Sigmoid colon (tissue), 6 donors: ENCODE measurements at regions not wholly inside any gene's neighbourhood (a gene's known extent, or its start where the extent isn't known, plus 50 kb on each side); places are given as distances from the start of the nearest gene placed in this dataset.

Experiments
- DNase-seq: peaks from one replicate; pipeline ENCODE4 v3.0.0-alpha.2; 2019
- H3K27ac ChIP-seq, 4 donors: fragments of 200-600 bp; sonication (generic); one replicate each; pipeline ENCODE4 v1.5.1; 2016 to 2019; ENCODE audit warnings: mild to moderate bottlenecking in 1 of 4
- H3K27me3 ChIP-seq, 3 donors: fragments of 200-600 bp; sonication (generic); one replicate each; pipeline ENCODE4 v1.5.1; 2019; ENCODE audit warnings: mild to moderate bottlenecking in 1 of 3
- H3K36me3 ChIP-seq, 4 donors: fragments of 200-600 bp; sonication (generic); one replicate each; pipeline ENCODE4 v1.5.1; 2016 to 2019
- H3K4me1 ChIP-seq, 4 donors: fragments of 200-600 bp; sonication (generic); one replicate each; pipeline ENCODE4 v1.5.1; 2017 to 2019
- H3K4me3 ChIP-seq, 4 donors: fragments of 200-600 bp; sonication (generic); one replicate each; pipeline ENCODE4 v1.5.1; 2017 to 2019; ENCODE audit warnings: mild to moderate bottlenecking in 2 of 4, moderate library complexity in 1 of 4
- H3K9me3 ChIP-seq, 4 donors: fragments of 200-600 bp in 3 of 4; sonication (generic) in 3 of 4; one replicate each; pipeline versions ENCODE4 v1.5.1 to v1.6.1; 2013 to 2019
- EP300 ChIP-seq, 4 donors: sonication (generic); formaldehyde crosslinking; IDR thresholded peaks; one replicate each; pipeline ENCODE4 v1.6.1; 2017; ENCODE audit warnings: antibody characterized with exemption in 4 of 4
- POLR2A ChIP-seq, 2 donors: fragments of 450-650 bp; IDR thresholded peaks; one replicate each; pipeline ENCODE4 v1.6.1; 2016; ENCODE audit warnings: antibody characterized with exemption in 2 of 2, mild to moderate bottlenecking in 2 of 2, moderate library complexity in 2 of 2
- POLR2AphosphoS5 ChIP-seq, 4 donors: sonication (generic); formaldehyde crosslinking; IDR thresholded peaks; one replicate each; pipeline ENCODE4 v1.6.1; 2017; ENCODE audit warnings: antibody characterized with exemption in 4 of 4
- WGBS, 2 donors: extraction: QIAGEN DNeasy Blood & Tissue Kit; methylation state at CpG; one replicate each; pipeline ENCODE4 v1.1.7; 2013; 5-methylcytosine and 5-hydroxymethylcytosine counted together
- intact Hi-C: fragments of 100-400 bp; cut with DNase I; formaldehyde crosslinking; loops from one replicate; pipeline ENCODE4 v1.15.1; 2023
- TF ChIP-seq, protein P1 (sequence below), 4 experiments: fragments of 450-650 bp in 3 of 4; fragments of 200-600 bp in 1 of 4; IDR thresholded peaks; one replicate each; pipeline ENCODE4 v1.5.1; 2016 to 2019; ENCODE audit warnings: antibody characterized with exemption in 4 of 4, mild to moderate bottlenecking in 3 of 4, moderate library complexity in 2 of 4
- donor health status: healthy with polysubstance abuse.
- donor health status: healthy.

DNA sequence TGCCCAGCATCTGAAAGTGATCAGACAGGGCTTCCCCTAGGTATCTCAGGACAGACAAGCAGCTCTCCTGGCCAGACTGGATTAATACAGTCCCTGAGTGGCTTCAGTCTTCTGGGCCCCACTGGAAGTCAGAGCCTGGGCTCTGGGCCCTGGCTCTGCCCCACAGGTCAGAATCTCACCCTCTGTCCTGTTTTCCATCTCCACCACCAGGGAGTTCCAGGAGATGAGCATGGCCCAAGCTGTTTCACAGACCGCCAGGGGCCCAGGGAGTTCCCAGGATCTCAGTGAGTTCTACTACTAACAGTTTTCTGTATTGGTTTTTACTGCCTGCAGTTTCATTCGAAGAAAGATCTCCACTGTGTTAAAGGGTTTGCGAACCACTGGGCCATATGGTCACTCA, 131.5 kb downstream of the MEX3B start:
- peaks cover 0 to 56% (median 48%) of the 10 kb centered on the region in 4 donors for H3K4me1 ChIP-seq
- no peak for DNase-seq
- intact Hi-C loops = no loop called here
- no peaks in the 10 kb centered on the region for H3K36me3 ChIP-seq
- WGBS, 2 donors = 86 to 87% methylated on average over 3 of the region's 3 CpGs
- peak overlapping the region in 3 of 4 donors; percentile 13 to 22 (median 22) for H3K27ac ChIP-seq
- H3K9me3 ChIP-seq = peaks cover 0 to 2% (median 0%) of the 10 kb centered on the region in 4 donors
- H3K27me3 ChIP-seq = no peaks in the 10 kb centered on the region
- no peak for TF ChIP-seq POLR2A (IDR thresholded peaks at IDR 0.05)
- TF ChIP-seq EP300 (IDR thresholded peaks at IDR 0.05) = no peak
- TF ChIP-seq, protein P1, sequence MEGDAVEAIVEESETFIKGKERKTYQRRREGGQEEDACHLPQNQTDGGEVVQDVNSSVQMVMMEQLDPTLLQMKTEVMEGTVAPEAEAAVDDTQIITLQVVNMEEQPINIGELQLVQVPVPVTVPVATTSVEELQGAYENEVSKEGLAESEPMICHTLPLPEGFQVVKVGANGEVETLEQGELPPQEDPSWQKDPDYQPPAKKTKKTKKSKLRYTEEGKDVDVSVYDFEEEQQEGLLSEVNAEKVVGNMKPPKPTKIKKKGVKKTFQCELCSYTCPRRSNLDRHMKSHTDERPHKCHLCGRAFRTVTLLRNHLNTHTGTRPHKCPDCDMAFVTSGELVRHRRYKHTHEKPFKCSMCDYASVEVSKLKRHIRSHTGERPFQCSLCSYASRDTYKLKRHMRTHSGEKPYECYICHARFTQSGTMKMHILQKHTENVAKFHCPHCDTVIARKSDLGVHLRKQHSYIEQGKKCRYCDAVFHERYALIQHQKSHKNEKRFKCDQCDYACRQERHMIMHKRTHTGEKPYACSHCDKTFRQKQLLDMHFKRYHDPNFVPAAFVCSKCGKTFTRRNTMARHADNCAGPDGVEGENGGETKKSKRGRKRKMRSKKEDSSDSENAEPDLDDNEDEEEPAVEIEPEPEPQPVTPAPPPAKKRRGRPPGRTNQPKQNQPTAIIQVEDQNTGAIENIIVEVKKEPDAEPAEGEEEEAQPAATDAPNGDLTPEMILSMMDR (IDR thresholded peaks at IDR 0.05) = no peak
- TF ChIP-seq POLR2AphosphoS5 (IDR thresholded peaks at IDR 0.05) = no peak
- no peak overlapping the region for H3K4me3 ChIP-seq

DNA sequence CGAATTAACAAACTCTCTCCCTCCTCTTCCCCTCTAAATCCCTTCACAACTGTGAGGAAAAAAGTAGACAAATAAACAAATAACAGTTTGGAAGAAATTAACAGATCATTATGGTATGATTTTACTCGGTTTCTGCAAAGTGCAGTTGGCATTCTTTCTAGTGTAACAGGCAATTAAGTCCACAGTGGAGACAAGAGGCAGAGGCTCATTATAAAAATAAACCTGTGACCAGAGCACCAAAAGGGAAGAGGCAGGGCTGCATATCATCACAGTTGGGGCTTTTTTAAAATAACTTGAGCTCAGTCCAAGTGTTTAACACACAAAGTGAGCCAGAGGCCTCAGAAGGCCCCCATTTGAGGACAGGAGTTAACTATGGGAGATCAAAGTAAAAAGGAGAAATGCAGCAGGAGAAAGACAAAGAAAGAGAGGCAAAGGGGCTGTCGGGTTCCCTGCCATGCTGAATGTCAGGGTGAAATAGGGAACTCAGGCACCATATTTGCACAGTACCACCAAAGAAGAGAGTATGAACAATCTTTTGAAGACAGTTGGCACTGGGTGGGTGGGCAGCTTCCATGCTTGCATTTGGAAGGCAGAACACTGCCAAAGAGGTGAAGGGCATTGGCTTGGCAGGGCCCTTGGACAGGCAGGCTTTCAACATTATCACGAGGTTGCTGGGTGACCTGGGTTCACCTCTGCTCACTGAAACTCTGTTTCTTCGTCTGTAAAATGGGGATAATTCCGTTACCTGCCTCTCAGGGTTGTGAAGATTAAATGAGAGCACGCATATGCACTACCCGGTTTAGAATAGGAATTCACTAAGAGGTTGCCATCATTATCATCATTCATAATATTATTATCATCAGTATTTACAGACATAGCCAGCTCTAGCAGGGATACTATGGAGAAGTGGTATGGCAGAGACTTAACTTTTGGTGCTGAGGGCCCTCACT, 134.5 kb downstream of the MEX3B start:
- no peak for DNase-seq
- H3K27me3 ChIP-seq = no peaks in the 10 kb centered on the region
- intact Hi-C loops = no loop called here
- peak overlapping the region; percentile 49 to 82 (median 67) for H3K27ac ChIP-seq
- 65 to 73% methylated on average over 8 of the region's 8 CpGs for WGBS, 2 donors
- no peaks in the 10 kb centered on the region for H3K9me3 ChIP-seq
- H3K4me1 ChIP-seq = peaks cover 2 to 72% (median 58%) of the 10 kb centered on the region in 4 donors
- H3K36me3 ChIP-seq = no peaks in the 10 kb centered on the region
- no peak for TF ChIP-seq POLR2A (IDR thresholded peaks at IDR 0.05)
- TF ChIP-seq POLR2AphosphoS5 (IDR thresholded peaks at IDR 0.05) = peak; percentile 19 to 67 (median 65)
- TF ChIP-seq, protein P1 (IDR thresholded peaks at IDR 0.05) = no peak
- peak in 2 of 4 donors; percentile 7 to 54 for TF ChIP-seq EP300 (IDR thresholded peaks at IDR 0.05)
- H3K4me3 ChIP-seq = no peak overlapping the region

DNA sequence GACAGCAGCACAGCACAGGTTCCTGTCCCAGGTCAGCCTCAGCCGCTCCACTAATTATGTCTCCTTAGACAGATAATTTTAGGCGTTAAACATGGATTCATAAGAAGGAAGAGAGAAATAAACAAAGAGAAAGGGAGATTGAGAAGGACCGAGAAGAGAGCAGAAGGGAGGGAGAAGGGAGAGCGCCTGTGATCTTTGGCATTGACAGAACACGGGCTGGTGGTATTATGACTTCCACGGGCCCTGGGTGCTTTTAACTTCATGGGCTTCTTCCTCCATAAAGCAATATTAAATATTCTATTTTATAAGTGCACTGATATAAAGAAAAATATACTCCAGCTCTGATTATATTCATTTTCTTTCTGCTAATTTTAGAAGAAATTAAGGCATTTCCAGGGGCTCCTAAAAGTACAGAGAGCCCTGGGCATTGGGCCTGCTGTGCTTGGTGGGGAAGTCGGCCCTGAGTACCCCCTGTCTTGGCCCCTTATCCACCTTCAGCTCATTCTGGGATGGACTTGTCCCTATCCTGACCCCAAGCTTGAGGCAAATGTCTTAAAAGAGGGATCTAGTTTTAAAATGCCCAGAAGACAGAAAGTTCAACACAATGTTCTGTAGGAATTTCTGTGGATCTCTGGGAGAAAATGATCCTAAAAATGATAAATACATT, 135.3 kb downstream of the MEX3B start:
- TF ChIP-seq EP300 (IDR thresholded peaks at IDR 0.05) (no peak), POLR2AphosphoS5 (IDR thresholded peaks at IDR 0.05) (no peak), POLR2A (IDR thresholded peaks at IDR 0.05) (no peak)
- TF ChIP-seq, protein P1 (IDR thresholded peaks at IDR 0.05) = no peak
- Histone ChIP-seq H3K9me3 (no peaks in the 10 kb centered on the region), H3K27me3 (no peaks in the 10 kb centered on the region), H3K27ac (peak overlapping the region; percentile 49 to 82 (median 67)), H3K36me3 (no peaks in the 10 kb centered on the region), H3K4me3 (no peak overlapping the region), H3K4me1 (peaks cover 2 to 72% (median 58%) of the 10 kb centered on the region in 4 donors)
- DNase-seq = no peak
- 71 to 77% methylated on average over 7 of the region's 7 CpGs for WGBS, 2 donors
- intact Hi-C loops = no loop called here

DNA sequence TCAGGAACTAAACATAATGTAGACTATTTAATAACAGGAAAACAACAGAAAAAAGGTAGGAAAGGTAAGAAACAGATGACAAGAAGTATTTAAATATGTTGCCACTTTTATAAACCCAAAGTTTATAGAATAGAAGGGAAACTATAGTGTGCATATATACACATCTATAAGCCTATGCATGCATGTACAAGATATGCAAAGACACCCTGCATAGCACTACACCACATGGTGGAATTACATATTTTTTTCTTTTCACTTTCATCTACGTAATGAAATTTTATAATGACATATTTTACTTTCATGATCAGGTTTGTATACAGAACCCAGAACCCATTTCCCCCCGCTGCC, 136.8 kb downstream of the MEX3B start:
- DNase-seq = no peak
- WGBS, 2 donors = 81 to 83% methylated on average over 2 of the region's 2 CpGs
- intact Hi-C loops = no loop called here
- Histone ChIP-seq H3K27ac (peak overlapping the region; percentile 49 to 82 (median 67)), H3K4me3 (no peak overlapping the region), H3K4me1 (peaks cover 2 to 61% (median 49%) of the 10 kb centered on the region in 4 donors), H3K27me3 (no peaks in the 10 kb centered on the region), H3K9me3 (no peaks in the 10 kb centered on the region), H3K36me3 (no peaks in the 10 kb centered on the region)
- TF ChIP-seq POLR2A (IDR thresholded peaks at IDR 0.05) (no peak), EP300 (IDR thresholded peaks at IDR 0.05) (no peak), POLR2AphosphoS5 (IDR thresholded peaks at IDR 0.05) (no peak)
- TF ChIP-seq, protein P1 (IDR thresholded peaks at IDR 0.05) = no peak
